ENCODE measurements at regions not wholly inside any gene's neighbourhood (a gene's known extent, or its start where the extent isn't known, plus 50 kb on each side); places are given as distances from the start of the nearest gene placed in this dataset.
A peak's percentile ranks its signal among the peaks of the same experiment; 100 is the strongest.

DNA sequence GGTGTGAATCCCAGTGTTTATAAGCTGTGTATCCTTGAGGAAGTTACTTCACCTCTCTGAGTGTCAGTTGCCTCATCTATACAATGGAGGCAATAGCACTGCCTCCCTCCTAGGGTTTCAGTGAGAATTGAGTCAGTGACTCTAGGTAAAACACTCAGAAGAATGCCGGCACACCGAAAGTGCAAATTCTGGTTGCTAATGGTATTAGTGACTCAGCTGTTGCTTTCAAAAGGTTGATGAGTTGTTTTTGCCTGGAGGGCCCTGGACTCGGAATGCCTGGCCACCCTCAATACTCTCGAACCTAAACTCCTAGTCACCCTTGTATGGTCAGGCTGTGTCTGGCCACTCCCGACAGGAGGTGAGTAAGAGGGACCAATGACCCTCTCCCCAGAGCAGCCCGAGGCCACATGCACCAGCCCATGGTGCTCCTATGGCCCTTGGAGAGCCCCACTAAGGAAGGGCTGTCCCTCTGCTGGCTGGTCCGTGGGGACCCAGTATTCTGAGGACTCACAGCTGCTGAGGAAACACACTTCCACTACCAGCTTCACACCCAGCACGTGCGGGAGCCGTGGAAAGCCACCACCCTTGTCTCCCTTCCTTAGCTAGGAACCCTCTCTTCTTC, 60.2 kb downstream of the CALML3 start:
- Histone ChIP-seq H2BK5ac (ENCODE audit: low read depth, low read length, poor library complexity, severe bottlenecking) (peak overlapping the region; percentile 72), H2AFZ (replicated peaks; ENCODE audit: low read length, poor library complexity) (peak overlapping the region; percentile 44), H2AK5ac (ENCODE audit: low read depth, low read length) (peak overlapping the region; percentile 95), H3K4me3 (ENCODE audit: insufficient read depth, low read depth, low read length) (no peak overlapping the region), H3K56ac (ENCODE audit: extremely low read depth, insufficient read depth, low read length) (no peak overlapping the region), H2AK9ac (replicated peaks; ENCODE audit: low read depth, low read length, poor library complexity) (peak overlapping the region; percentile 39), H3K9me1 (ENCODE audit: insufficient read depth, low read length) (peaks cover 10% of the 10 kb centered on the region), H3K79me1 (ENCODE audit: low read depth in 1 of 2, low read length in 2 of 2) (no peaks in the 10 kb centered on the region), H4K20me1 (ENCODE audit: insufficient read depth, low read length) (no peaks in the 10 kb centered on the region), H2BK15ac (ENCODE audit: low read depth, low read length) (peak overlapping the region; percentile 71; the same call in 2 of the 3 replicates), H3K36me3 (ENCODE audit: control insufficient read depth, insufficient read depth, low read length) (no peaks in the 10 kb centered on the region), H4K8ac (ENCODE audit: low read depth in 2 of 2, low read length in 2 of 2) (peak overlapping the region; percentile 17 to 79; a peak in 3 of 4 replicates), H2BK120ac (ENCODE audit: low read depth, low read length) (peak overlapping the region; percentile 76), H4K91ac (ENCODE audit: insufficient read depth, low read depth, low read length) (peak overlapping the region; percentile 65), H3K27me3 (ENCODE audit: control insufficient read depth, insufficient read depth, low read length) (no peaks in the 10 kb centered on the region), H3K27ac (ENCODE audit: insufficient read depth, low read length) (no peak overlapping the region; the same call in 1 of the 2 replicates), H3K9ac (ENCODE audit: low read depth, low read length) (no peak overlapping the region), H4K5ac (ENCODE audit: low read depth, low read length) (no peak overlapping the region; the same call in 1 of the 2 replicates), H2BK20ac (ENCODE audit: low read depth, low read length) (peak overlapping the region; percentile 87; the same call in 1 of the 2 replicates), H3K23ac (ENCODE audit: low read depth, low read length) (peak overlapping the region; percentile 80; the same call in 1 of the 2 replicates), H3K4me2 (ENCODE audit: low read depth, low read length) (no peak overlapping the region), H3K9me3 (ENCODE audit: control insufficient read depth, insufficient read depth, low read length) (0 out of 2 replicates have a peak, but pooled peaks cover 3% of the 10 kb centered on the region), H3K14ac (replicated peaks; ENCODE audit: low read depth, low read length) (peak overlapping the region; percentile 52; the same call in 1 of the 2 replicates), H3K4me1 (ENCODE audit: control insufficient read depth, insufficient read depth, low read length) (peaks cover 14% of the 10 kb centered on the region), H3K18ac (ENCODE audit: low read depth, low read length) (peak overlapping the region; percentile 29; the same call in 1 of the 2 replicates), H3K4ac (ENCODE audit: low read depth, low read length) (peak overlapping the region; percentile 94)
- POLR2A ChIA-PET (ENCODE audit: unreplicated experiment), result no interaction called here
- no TSS peak for BruUV-seq (replicated peaks)
- WGBS, 2 experiments (ENCODE audit: extremely low coverage in 2 of 2, insufficient read length in 1 of 2), result 80% methylated on average over 1 of the region's 10 CpGs; no CpG with 5 or more reads in 1 of the 2 experiments
- CTCF ChIA-PET, result no interaction called here
- DNase-seq (peak; percentile 86), ATAC-seq (ENCODE audit: low read depth) (peak; percentile 80)
- in situ Hi-C loops (cut with MboI; ENCODE audit: low sequenced_read_pairs) (no loop called here), intact Hi-C loops (cut with micrococcal nuclease) (no loop called here), dilution Hi-C loops (cut with HindIII; ENCODE audit: low sequenced_read_pairs, unreplicated experiment) (no loop called here)
- TF ChIP-seq, protein P1, sequence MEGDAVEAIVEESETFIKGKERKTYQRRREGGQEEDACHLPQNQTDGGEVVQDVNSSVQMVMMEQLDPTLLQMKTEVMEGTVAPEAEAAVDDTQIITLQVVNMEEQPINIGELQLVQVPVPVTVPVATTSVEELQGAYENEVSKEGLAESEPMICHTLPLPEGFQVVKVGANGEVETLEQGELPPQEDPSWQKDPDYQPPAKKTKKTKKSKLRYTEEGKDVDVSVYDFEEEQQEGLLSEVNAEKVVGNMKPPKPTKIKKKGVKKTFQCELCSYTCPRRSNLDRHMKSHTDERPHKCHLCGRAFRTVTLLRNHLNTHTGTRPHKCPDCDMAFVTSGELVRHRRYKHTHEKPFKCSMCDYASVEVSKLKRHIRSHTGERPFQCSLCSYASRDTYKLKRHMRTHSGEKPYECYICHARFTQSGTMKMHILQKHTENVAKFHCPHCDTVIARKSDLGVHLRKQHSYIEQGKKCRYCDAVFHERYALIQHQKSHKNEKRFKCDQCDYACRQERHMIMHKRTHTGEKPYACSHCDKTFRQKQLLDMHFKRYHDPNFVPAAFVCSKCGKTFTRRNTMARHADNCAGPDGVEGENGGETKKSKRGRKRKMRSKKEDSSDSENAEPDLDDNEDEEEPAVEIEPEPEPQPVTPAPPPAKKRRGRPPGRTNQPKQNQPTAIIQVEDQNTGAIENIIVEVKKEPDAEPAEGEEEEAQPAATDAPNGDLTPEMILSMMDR (conservative IDR thresholded peaks at IDR 0.05; ENCODE audit: low read depth, low read length), result no peak
- TF ChIP-seq RFX5 (IDR thresholded peaks at IDR 0.05; ENCODE audit: low read depth, low read length) (no peak), BHLHE40 (IDR thresholded peaks at IDR 0.05; ENCODE audit: low read depth, low read length) (peak; percentile 15; the same call in 1 of the 2 replicates), MAFK (IDR thresholded peaks at IDR 0.05; ENCODE audit: low read depth, low read length) (no peak; the same call in 1 of the 2 replicates), CEBPB (IDR thresholded peaks at IDR 0.05; ENCODE audit: low read depth, low read length) (peak; percentile 79), NFE2L2 (IDR thresholded peaks at IDR 0.05; ENCODE audit: low read depth, low read length) (peak; percentile 36), FOS (IDR thresholded peaks at IDR 0.05; ENCODE audit: low read depth, low read length) (peak; percentile 77), RCOR1 (IDR thresholded peaks at IDR 0.05; ENCODE audit: insufficient replicate concordance, low read length) (peak; percentile 97), SMC3 (IDR thresholded peaks at IDR 0.05; ENCODE audit: low read depth, low read length) (peak; percentile 13; the same call in 1 of the 2 replicates), MXI1 (IDR thresholded peaks at IDR 0.05; ENCODE audit: borderline replicate concordance, low read depth, low read length) (no peak)
